HG02840 (cell line): ENCODE measurements at regions not wholly inside any gene's neighbourhood (a gene's known extent, or its start where the extent isn't known, plus 50 kb on each side); places are given as distances from the start of the nearest gene placed in this dataset.
"Not testable (repeated sequence)": the region's sequence is repeated elsewhere in the genome, so short reads cannot be mapped to it uniquely, and the experiment has no call there.

Source experiments
- ATAC-seq: cut with Tn5 transposase; IDR thresholded peaks from one replicate; pipeline ENCODE4 v1.9.1; 2021; ENCODE audit warnings: mild to moderate bottlenecking, moderate library complexity, moderate number of reproducible peaks; ENCODE audit not compliant: unreplicated experiment, low FRiP score

DNA sequence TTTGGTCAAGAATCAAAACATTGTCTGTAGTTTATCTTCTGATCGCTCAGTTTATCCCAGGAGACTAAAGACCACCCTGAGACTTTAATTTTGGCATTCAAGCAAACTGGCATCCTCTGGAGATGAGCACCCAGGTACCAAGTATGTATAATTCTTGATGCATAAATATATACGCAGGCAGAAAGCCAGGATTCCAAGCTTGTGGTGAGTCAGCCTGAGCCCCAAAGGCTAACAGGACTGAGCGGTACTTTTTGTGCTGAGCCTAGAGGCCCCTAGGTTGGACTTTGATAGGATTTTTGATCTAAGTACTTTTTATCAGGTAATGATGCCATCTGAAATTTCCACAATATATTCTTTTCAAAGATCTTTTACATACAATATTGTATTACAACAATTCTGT lies 301.3 kb downstream of the TFAP2B start:
- no peak for ATAC-seq

DNA sequence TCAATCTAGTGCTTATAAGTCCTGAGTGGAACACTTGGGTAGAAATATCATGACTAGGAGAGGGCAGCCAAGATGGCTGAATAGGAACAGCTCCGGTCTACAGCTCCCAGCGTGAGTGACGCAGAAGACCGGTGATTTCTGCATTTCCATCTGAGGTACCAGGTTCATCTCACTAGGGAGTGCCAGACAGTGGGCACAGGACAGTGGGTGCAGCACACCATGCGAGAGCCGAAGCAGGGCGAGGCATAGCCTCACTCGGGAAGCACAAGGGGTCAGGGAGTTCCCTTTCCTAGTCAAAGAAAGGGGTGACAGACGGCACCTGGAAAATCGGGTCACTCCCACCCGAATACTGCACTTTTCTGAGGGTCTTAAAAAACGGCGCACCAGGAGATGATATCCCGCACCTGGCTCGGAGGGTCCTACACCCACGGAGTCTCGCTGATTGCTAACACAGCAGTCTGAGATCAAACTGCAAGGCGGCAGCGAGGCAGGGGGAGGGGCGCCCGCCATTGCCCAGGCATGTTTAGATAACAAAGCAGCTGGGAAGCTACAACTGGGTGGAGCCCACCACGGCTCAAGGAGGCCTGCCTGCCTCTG lies 302.8 kb downstream of the TFAP2B start:
- not testable (repeated sequence) for ATAC-seq

DNA sequence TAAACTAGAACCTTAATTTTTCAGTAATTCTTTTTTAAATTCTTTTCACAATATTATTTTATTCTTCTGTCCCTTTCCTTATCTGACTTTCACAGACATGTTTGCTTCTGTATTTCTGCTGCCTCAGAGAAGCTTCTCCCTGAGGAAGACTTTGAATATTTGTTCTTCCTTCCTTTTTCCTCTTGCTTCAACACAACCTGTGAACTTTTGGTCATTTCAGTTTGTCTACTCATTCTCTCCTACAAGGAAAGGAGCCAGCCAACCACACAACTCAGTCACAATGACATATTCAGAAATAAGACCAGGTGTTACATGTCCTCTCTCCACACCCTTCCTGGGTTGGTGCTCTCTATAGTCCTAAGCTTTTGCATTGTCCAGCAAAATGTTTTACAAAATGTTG lies 310.4 kb downstream of the TFAP2B start:
- ATAC-seq = no peak

DNA sequence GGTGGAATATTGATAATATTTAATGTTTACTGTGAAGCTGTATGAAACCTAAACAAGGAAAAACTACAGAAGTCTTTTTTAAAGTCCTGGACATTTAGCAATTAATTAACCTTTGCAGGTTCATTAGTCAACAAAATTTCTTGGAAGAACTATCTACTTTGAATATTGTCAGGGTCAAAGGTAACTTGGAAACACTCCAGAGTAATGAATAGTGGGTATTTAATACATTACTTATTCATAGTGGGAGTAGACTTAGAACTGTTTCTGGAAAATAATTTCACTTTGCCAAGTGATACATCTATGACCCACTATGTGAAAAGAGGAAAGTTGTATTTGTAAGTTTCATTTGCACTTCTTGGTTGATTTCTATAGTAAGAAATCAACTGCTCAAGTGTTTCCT lies 319.1 kb downstream of the TFAP2B start:
- ATAC-seq = no peak

DNA sequence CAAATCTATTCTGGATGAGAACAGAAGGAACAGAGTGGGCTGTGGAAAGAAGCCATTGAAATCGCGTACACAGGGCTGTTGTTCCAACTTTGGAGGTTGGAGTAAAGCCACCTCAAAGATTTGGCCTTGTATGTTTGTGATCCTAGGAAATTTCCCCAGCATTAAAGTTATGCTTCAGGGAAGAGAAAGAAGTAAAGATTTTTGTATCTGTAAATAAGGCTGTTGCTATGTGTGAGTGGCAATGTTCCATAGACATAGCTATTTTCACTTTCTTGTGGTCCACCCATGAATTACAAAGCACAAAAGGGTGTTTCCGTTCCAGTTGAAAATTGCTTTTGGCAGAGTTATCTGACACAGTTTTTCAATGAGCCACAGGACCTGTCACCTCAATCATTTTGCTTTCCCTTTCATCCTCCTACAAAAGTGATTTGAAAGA lies 321.3 kb downstream of the TFAP2B start:
- no peak for ATAC-seq

DNA sequence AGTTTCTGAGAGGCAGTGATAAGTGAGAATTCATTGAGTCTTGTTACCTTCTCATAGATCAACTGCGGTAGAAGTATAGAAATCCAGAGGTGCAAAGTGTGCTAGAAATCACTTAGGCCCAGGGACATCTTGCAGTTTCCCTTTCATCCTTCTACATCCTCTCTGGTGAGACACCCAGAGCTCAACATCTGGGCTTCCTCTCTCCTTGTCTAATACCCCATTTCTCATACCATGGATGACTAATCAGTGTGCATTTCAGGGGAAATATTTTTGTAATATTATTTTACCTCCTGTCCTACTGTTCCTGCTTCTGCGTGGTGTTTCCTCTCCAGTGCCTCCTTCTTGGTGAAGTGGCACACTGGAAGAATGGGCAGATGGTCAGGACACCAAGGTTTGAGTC lies 322.4 kb downstream of the TFAP2B start:
- no peak for ATAC-seq

GRCh38 chr6:51147756-51148155 lies 329.1 kb downstream of the TFAP2B start:
- no peak for ATAC-seq

GRCh38 chr6:51152594-51152993 lies 333.9 kb downstream of the TFAP2B start:
- ATAC-seq = no peak

GRCh38 chr6:51153109-51153508 lies 334.4 kb downstream of the TFAP2B start:
- ATAC-seq = no peak

- not testable (repeated sequence) for ATAC-seq
These were observed 336.3 kb downstream of the TFAP2B start for GRCh38 chr6:51154925-51155324.

- ATAC-seq = not testable (repeated sequence)
These were observed 340.6 kb downstream of the TFAP2B start for GRCh38 chr6:51159260-51159659.

DNA sequence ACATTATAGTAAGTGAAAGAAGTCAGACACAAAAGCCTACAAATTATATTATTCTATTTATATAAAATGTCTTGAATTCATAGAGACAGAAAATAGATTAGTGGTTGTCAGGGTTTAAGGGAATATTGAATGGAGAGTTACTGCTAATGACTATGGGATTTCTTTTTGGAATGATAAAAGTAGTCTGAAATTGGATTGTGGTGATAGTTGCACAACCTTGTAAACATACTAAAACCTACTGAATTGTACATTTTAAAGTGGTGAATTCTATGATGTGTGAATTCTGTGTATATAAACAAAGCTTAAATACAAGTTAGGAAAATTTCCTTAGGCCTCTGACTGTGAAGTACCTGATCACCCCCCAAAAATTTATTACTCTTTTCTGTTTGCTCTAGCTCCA lies 343.1 kb downstream of the TFAP2B start:
- ATAC-seq = no peak

DNA sequence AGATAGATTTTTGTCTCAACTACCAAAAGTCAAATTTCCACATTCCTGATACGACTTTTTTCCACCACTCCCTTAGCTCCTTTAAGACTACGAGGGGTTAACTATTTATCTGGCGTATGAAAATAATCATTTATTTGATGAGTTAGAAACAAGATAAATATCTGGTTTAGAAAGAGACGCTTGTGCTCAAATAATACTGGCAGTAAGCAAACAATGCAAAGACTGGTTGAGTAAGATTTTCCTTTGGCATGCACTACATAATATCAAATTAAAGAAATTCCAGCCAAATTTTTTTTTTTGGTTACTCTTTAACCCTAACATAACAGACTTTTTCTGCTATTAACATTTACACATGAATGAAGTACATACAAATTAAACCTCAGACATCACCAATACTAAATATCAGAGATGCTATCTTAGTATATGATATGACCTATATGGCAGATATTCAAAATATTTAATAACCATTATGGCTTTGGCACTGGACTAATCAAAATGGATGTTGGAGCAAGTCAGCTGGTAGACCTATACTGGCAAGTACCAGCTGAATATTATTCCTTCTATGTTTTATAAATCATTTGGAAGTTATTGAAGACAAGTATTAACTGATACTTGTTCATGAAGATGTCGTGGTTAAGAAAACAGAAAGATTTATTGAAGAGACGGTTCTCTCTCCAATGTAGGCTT lies 345.3 kb downstream of the TFAP2B start:
- ATAC-seq = no peak

GRCh38 chr6:51166914-51167313 lies 348.2 kb downstream of the TFAP2B start:
- ATAC-seq = no peak

DNA sequence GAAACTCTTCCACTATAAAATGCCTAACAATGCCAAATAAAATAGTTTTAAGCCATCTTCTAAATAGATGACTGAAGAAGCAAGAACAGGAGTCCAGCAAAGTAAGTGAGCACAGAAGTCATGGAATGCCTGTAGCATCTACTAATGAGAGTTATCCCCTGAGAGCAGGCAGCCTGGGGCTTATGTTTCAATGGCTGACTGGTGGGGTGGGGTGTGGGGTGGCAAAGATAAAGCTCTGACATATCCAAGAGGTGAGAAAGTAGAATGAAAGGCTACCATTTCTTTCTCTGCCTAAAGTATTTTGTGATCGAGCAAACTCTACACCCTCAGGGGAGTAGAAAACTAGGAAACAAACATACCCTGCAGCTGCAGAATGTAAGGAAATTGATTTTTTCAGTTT lies 348.8 kb downstream of the TFAP2B start:
- ATAC-seq = no peak

DNA sequence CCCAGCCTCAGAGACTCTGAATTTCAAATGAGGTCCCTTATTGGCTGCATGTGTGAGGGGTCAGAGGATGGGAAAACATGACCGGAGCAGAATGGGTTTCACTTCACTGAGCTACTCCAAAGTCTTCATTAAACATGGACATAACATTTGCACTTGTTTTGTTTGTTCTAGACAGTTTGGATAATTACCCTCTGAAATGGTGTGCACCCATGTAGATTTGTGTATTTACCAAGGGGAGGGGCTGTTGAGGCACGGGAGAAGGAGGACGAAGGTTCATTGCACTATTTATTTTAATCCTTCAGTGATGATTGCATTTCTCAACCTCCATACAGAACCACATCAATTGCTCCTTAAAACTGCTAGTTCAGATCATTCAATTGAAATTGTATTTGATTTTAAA lies 364.2 kb downstream of the TFAP2B start:
- ATAC-seq = no peak

GRCh38 chr6:51184046-51184445 lies 365.4 kb downstream of the TFAP2B start:
- no peak for ATAC-seq

GRCh38 chr6:51193163-51193562 lies 374.5 kb downstream of the TFAP2B start:
- not testable (repeated sequence) for ATAC-seq

DNA sequence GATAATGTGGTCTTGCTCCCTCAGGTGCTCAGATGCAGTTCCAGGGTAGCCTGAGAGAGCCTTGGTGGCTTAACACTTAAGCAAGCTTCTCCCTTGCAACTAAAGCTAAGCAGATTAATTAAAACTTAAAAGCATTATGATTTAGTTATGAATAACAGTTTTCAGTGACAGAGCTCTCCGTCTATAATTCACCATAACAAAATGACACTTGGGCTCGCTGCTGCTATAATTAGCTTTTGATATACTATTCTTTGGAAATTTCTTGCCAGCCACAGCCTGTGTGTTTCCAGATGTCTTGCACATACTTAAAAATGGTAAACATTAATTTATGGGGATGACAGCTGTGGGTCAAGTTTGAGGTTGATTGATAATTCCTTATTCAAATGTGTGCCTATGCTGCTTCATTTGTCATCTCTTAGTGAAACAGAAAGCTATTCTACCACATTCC lies 380.5 kb downstream of the TFAP2B start:
- ATAC-seq = no peak

GRCh38 chr6:51199733-51200260 lies 381.1 kb downstream of the TFAP2B start:
- ATAC-seq = no peak

DNA sequence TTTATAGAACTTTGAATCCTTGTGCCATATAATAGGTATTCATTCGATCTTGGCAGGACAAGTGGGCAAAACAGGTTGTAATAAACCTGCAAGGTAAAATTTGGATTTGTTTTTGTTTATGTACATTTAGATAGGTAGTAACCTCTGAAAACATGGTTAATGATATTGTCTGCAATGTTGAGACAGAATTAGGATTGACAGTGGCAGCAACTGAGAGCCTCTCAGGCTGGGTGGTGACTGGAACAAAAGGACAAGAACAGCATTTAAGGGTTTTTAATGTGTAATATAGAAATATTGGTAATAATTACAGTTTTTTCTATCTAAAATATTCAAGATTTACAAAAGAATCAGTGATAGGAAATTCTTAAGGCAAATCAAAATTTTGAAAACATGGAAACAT lies 382.0 kb downstream of the TFAP2B start:
- ATAC-seq = no peak

DNA sequence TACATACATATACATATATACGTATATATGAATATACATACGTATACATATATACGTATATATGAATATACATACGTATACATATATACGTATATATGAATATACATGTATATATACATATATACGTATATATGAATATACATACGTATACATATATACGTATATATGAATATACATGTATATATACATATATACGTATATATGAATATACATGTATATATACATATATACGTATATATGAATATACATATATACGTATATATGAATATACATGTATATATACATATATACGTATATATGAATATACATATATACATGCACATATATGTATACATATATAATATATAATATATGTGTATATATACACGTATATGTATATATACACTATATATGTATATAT lies 384.0 kb downstream of the TFAP2B start:
- ATAC-seq = not testable (repeated sequence)
